Progenitor cell of endocrine pancreas (in vitro differentiated cells): ENCODE measurements at regions not wholly inside any gene's neighbourhood (a gene's known extent, or its start where the extent isn't known, plus 50 kb on each side); places are given as distances from the start of the nearest gene placed in this dataset.

Source experiments
- DNase-seq: peaks from one replicate; pipeline ENCODE4 v3.0.0; 2021; ENCODE audit warnings: low spot score; ENCODE audit not compliant: unreplicated experiment
- H3K27ac Mint-ChIP-seq: 2 replicates; pipeline ENCODE4 v1.8.0; 2021; ENCODE audit warnings: mild to moderate bottlenecking, moderate library complexity, mixed read lengths
- H3K27me3 Mint-ChIP-seq: 2 replicates; pipeline ENCODE4 v1.8.0; 2021; ENCODE audit warnings: mixed read lengths
- H3K36me3 Mint-ChIP-seq: 2 replicates; pipeline ENCODE4 v1.8.0; 2022; ENCODE audit warnings: mixed read lengths; ENCODE audit not compliant: insufficient read depth
- H3K4me1 Mint-ChIP-seq: 2 replicates; pipeline ENCODE4 v1.8.0; 2021; ENCODE audit warnings: low read depth, mixed read lengths
- H3K4me3 Mint-ChIP-seq: 2 replicates; pipeline ENCODE4 v1.8.0; 2021; ENCODE audit warnings: low read depth, mild to moderate bottlenecking, moderate library complexity, mixed read lengths
- H3K9me3 Mint-ChIP-seq: 2 replicates; pipeline ENCODE4 v1.8.0; 2021; ENCODE audit warnings: low read depth, mixed read lengths
- TF ChIP-seq, protein P1 (sequence below): fragments of 200-600 bp; sonication (generic); IDR thresholded peaks from one replicate; pipeline ENCODE4 v1.5.0; 2021; ENCODE audit warnings: antibody characterized with exemption, mild to moderate bottlenecking; ENCODE audit not compliant: unreplicated experiment

GRCh38 chr4:32574803-32575202 is 1854.6 kb downstream of the PCDH7 start:
- Mint-ChIP-seq H3K9me3 (no peaks in the 10 kb centered on the region), H3K36me3 (no peaks in the 10 kb centered on the region), H3K4me1 (no peaks in the 10 kb centered on the region), H3K27ac (no peak overlapping the region), H3K4me3 (no peak overlapping the region), H3K27me3 (no peaks in the 10 kb centered on the region)
- DNase-seq = no peak
- TF ChIP-seq, protein P1, sequence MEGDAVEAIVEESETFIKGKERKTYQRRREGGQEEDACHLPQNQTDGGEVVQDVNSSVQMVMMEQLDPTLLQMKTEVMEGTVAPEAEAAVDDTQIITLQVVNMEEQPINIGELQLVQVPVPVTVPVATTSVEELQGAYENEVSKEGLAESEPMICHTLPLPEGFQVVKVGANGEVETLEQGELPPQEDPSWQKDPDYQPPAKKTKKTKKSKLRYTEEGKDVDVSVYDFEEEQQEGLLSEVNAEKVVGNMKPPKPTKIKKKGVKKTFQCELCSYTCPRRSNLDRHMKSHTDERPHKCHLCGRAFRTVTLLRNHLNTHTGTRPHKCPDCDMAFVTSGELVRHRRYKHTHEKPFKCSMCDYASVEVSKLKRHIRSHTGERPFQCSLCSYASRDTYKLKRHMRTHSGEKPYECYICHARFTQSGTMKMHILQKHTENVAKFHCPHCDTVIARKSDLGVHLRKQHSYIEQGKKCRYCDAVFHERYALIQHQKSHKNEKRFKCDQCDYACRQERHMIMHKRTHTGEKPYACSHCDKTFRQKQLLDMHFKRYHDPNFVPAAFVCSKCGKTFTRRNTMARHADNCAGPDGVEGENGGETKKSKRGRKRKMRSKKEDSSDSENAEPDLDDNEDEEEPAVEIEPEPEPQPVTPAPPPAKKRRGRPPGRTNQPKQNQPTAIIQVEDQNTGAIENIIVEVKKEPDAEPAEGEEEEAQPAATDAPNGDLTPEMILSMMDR = no peak

GRCh38 chr4:32589097-32589496 is 1868.9 kb downstream of the PCDH7 start:
- Mint-ChIP-seq H3K27ac (no peak overlapping the region), H3K4me3 (no peak overlapping the region), H3K36me3 (no peaks in the 10 kb centered on the region), H3K27me3 (no peaks in the 10 kb centered on the region), H3K9me3 (no peaks in the 10 kb centered on the region), H3K4me1 (no peaks in the 10 kb centered on the region)
- TF ChIP-seq, protein P1 = no peak
- no peak for DNase-seq

- Mint-ChIP-seq H3K4me1 (no peaks in the 10 kb centered on the region), H3K36me3 (no peaks in the 10 kb centered on the region), H3K27ac (no peak overlapping the region), H3K9me3 (no peaks in the 10 kb centered on the region), H3K4me3 (no peak overlapping the region), H3K27me3 (no peaks in the 10 kb centered on the region)
- TF ChIP-seq, protein P1 = no peak
- no peak for DNase-seq
These were observed 1869.7 kb downstream of the PCDH7 start for GRCh38 chr4:32589853-32590252.

- H3K27ac Mint-ChIP-seq = no peak overlapping the region
- DNase-seq = no peak
- no peaks in the 10 kb centered on the region for H3K27me3 Mint-ChIP-seq
- TF ChIP-seq, protein P1 = no peak
- H3K36me3 Mint-ChIP-seq = no peaks in the 10 kb centered on the region
- H3K9me3 Mint-ChIP-seq = no peaks in the 10 kb centered on the region
- no peaks in the 10 kb centered on the region for H3K4me1 Mint-ChIP-seq
- H3K4me3 Mint-ChIP-seq = no peak overlapping the region
These were observed 1877.2 kb downstream of the PCDH7 start for GRCh38 chr4:32597354-32597753.

DNA sequence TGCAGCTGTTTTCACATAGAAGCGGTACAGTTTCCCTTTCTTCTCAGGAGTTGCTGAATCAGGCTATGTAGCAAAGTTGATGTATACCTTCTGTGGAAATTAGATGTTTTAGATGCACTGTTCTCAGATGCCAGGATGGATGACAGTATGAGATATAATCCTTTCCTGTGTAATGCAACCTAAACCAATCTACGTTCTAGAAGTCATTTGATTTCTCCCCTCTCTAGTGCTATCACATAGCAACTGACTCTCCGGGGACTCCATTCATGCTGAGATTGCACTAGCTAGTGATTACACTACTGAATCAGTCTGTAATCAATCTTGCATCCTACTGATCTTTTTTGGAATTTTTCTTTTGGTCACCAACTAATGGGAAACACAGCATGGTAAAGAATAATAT is 1881.7 kb downstream of the PCDH7 start:
- TF ChIP-seq, protein P1 = no peak
- H3K36me3 Mint-ChIP-seq = no peaks in the 10 kb centered on the region
- H3K4me1 Mint-ChIP-seq = no peaks in the 10 kb centered on the region
- no peak for DNase-seq
- no peak overlapping the region for H3K27ac Mint-ChIP-seq
- no peaks in the 10 kb centered on the region for H3K27me3 Mint-ChIP-seq
- peaks cover 4% of the 10 kb centered on the region for H3K9me3 Mint-ChIP-seq
- no peak overlapping the region for H3K4me3 Mint-ChIP-seq
